Esophagus squamous epithelium (tissue), 5 donors: ENCODE measurements at regions not wholly inside any gene's neighbourhood (a gene's known extent, or its start where the extent isn't known, plus 50 kb on each side); places are given as distances from the start of the nearest gene placed in this dataset.

Source experiments
- DNase-seq: peaks from one replicate; lab custom pipeline; 2025; lab: John Stamatoyannopoulos, UW
- H3K27ac ChIP-seq, 4 donors: fragments of 200-600 bp; sonication (generic); one replicate each; pipeline ENCODE4 v1.5.1; 2016 to 2019; ENCODE audit warnings: mild to moderate bottlenecking in 1 of 4
- H3K27me3 ChIP-seq, 4 donors: fragments of 200-600 bp; sonication (generic); 1 replicate in 3 of 4; 2 replicates in 1 of 4; pipeline versions ENCODE4 v1.5.1 to v1.6.0; 2017 to 2021; ENCODE audit warnings: antibody characterized with exemption in 1 of 4
- H3K36me3 ChIP-seq, 3 donors: fragments of 200-600 bp; sonication (generic); one replicate each; pipeline ENCODE4 v1.5.1; 2016 to 2019
- H3K4me1 ChIP-seq, 3 donors: fragments of 200-600 bp; sonication (generic); one replicate each; pipeline ENCODE4 v1.5.1; 2017 to 2019
- H3K4me3 ChIP-seq, 4 donors: fragments of 200-600 bp; sonication (generic); 1 replicate in 3 of 4; 2 replicates in 1 of 4; pipeline ENCODE4 v1.5.1; 2016 to 2019; ENCODE audit warnings: mild to moderate bottlenecking in 2 of 4, moderate library complexity in 1 of 4
- H3K9me3 ChIP-seq, 3 donors: fragments of 200-600 bp; sonication (generic); one replicate each; pipeline ENCODE4 v1.5.1; 2016 to 2019
- POLR2A ChIP-seq, 4 donors: fragments of 450-650 bp; IDR thresholded peaks; one replicate each; pipeline ENCODE4 v1.6.1; 2017; ENCODE audit warnings: antibody characterized with exemption in 4 of 4, mild to moderate bottlenecking in 4 of 4, moderate library complexity in 3 of 4
- WGBS, 2 donors: methylation state at CpG; one replicate each; pipeline ENCODE4 v1.1.5; 2018; 5-methylcytosine and 5-hydroxymethylcytosine counted together
- intact Hi-C: fragments of 100-400 bp; cut with DNase I; formaldehyde crosslinking; loops from one replicate; pipeline ENCODE4 v1.15.0; 2022
- TF ChIP-seq, protein P1 (sequence below), 6 experiments: fragments of 450-650 bp in 4 of 6; fragments of 200-600 bp in 2 of 6; sonication (generic) in 2 of 6; IDR thresholded peaks; one replicate each; pipeline ENCODE4 v1.5.1; 2016 to 2019; ENCODE audit warnings: antibody characterized with exemption in 6 of 6, mild to moderate bottlenecking in 4 of 6, moderate library complexity in 4 of 6
- donor health status: DM: yes; HTN: yes; CAD: no.

DNA sequence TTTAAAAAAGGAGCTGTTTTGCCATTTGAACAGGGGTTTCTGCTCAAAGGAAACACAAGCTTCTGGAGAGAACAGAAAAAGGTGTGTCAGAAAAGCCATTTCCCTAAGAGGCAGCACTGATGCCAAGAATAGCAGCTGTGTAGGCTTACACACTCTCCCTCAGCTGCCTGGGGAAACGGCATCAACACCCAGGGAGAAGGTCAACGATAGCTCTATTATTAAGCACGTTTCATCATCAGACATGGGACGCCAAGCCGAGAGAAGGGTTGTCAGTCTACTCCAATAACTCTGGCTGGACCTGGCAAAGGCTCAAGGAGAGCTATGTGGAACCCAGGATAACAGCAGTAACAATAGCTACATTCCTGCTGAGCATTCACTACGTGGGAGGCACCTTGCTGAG, 314.2 kb downstream of the CDK5RAP2 start:
- Histone ChIP-seq H3K27me3 (no peaks in the 10 kb centered on the region), H3K4me1 (no peaks in the 10 kb centered on the region)
- DNase-seq = no peak

DNA sequence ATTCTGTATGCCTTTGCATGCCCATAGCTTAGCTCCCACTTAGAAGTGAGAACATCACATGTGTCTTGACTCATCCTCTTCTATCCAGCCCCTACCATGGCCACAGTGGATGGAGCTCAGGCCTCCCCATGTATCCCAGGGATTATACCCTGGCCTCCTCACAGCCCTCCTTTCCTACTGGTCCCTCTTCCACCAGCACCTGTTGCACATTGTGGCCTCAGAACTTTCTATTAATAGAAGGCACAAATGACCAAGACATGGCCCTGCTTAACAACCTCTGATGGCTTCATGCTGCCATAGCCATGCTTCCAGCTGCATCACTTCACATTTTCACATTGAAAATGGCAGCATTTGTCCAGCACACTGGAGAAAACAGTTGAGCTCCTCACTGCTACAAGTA, 315.4 kb downstream of the CDK5RAP2 start:
- Histone ChIP-seq H3K9me3 (no peaks in the 10 kb centered on the region), H3K27ac (no peak overlapping the region), H3K27me3 (no peaks in the 10 kb centered on the region), H3K36me3 (no peaks in the 10 kb centered on the region), H3K4me3 (no peak overlapping the region), H3K4me1 (no peaks in the 10 kb centered on the region)
- DNase-seq = no peak
- TF ChIP-seq POLR2A (IDR thresholded peaks at IDR 0.05) = no peak
- TF ChIP-seq, protein P1, sequence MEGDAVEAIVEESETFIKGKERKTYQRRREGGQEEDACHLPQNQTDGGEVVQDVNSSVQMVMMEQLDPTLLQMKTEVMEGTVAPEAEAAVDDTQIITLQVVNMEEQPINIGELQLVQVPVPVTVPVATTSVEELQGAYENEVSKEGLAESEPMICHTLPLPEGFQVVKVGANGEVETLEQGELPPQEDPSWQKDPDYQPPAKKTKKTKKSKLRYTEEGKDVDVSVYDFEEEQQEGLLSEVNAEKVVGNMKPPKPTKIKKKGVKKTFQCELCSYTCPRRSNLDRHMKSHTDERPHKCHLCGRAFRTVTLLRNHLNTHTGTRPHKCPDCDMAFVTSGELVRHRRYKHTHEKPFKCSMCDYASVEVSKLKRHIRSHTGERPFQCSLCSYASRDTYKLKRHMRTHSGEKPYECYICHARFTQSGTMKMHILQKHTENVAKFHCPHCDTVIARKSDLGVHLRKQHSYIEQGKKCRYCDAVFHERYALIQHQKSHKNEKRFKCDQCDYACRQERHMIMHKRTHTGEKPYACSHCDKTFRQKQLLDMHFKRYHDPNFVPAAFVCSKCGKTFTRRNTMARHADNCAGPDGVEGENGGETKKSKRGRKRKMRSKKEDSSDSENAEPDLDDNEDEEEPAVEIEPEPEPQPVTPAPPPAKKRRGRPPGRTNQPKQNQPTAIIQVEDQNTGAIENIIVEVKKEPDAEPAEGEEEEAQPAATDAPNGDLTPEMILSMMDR (IDR thresholded peaks at IDR 0.05) = no peak
- intact Hi-C loops = no loop called here

More for the DNA sequence above, 314.2 kb downstream of the CDK5RAP2 start:
- no peak overlapping the region for H3K27ac ChIP-seq
- 54 to 60% methylated on average over 6 of the region's 6 CpGs for WGBS, 2 donors
- TF ChIP-seq, protein P1 (IDR thresholded peaks at IDR 0.05) = no peak
- TF ChIP-seq POLR2A (IDR thresholded peaks at IDR 0.05) = no peak
- H3K9me3 ChIP-seq = no peaks in the 10 kb centered on the region
- no peak overlapping the region for H3K4me3 ChIP-seq
- H3K36me3 ChIP-seq = no peaks in the 10 kb centered on the region
- intact Hi-C loops = no loop called here

DNA sequence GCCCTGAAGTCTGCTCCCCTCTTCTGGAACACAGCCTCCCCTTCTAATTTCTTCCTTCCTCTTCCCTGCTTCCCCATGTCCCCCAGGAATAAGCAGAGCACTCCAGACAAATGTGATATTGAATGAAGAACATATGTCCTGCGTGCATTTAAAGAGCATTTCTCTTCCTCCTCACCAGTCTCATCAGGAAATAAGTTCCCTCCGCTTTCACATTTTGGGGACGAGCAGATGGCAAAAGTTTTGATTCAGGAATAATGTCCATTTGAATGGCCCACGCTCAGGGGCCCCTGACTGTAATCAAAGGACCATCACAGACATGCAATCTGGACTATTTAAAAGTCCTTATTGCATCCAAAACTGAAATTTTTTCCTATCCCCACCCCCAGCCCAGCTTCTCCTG, 316.1 kb downstream of the CDK5RAP2 start:
- DNase-seq = no peak
- Histone ChIP-seq H3K4me3 (no peak overlapping the region), H3K27ac (no peak overlapping the region), H3K36me3 (no peaks in the 10 kb centered on the region), H3K27me3 (no peaks in the 10 kb centered on the region), H3K4me1 (no peaks in the 10 kb centered on the region), H3K9me3 (no peaks in the 10 kb centered on the region)
- TF ChIP-seq, protein P1 (IDR thresholded peaks at IDR 0.05) = no peak
- TF ChIP-seq POLR2A (IDR thresholded peaks at IDR 0.05) = no peak
- intact Hi-C loops = no loop called here
- WGBS, 2 donors = 55 to 72% methylated on average over 4 of the region's 4 CpGs

DNA sequence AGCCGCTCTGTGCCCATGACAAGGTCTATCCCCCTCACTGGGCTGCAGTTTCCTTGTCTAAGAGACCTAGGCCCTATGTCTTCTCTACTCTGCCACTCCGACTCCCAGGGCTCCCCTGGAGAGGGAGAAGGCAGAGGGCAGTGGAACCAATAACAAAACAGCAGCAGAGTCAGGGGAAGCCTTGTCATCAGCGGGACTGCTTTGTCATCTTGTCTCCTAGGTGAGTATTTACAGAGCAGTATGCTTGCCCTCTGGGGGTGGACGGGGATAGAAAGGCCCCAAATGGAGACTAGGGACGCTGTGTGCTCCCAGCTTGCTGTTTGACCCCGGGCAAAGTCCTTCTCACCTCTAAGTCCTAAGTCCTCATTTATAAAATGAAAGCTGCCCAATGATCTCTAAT, 318.5 kb downstream of the CDK5RAP2 start:
- Histone ChIP-seq H3K4me3 (no peak overlapping the region), H3K4me1 (no peaks in the 10 kb centered on the region), H3K9me3 (no peaks in the 10 kb centered on the region), H3K36me3 (no peaks in the 10 kb centered on the region), H3K27me3 (no peaks in the 10 kb centered on the region), H3K27ac (no peak overlapping the region)
- intact Hi-C loops = no loop called here
- TF ChIP-seq POLR2A (IDR thresholded peaks at IDR 0.05) = no peak
- TF ChIP-seq, protein P1 (IDR thresholded peaks at IDR 0.05) = no peak
- no peak for DNase-seq
- 73 to 80% methylated on average over 5 to 6 of the region's 6 CpGs for WGBS, 2 donors

DNA sequence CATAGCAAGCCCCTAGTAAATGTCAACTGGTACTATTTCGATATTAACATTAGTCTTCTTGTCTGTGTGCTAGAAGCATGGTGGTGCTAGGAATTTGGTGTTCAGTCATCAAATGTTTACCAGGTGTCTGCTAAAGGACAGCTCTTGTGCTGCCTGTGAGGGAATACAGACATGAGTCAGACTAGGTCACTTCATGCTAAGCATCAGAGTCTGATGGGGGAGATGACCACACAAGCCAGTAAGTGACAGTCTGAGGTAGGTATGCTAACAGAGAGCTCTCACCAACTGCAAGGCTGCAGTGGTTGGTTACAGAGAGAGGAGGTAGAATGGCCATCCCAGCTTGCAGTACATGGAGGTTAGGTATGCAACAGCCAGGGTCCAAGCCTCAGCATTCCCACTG, 320.9 kb downstream of the CDK5RAP2 start:
- intact Hi-C loops = no loop called here
- TF ChIP-seq, protein P1 (IDR thresholded peaks at IDR 0.05) = no peak
- TF ChIP-seq POLR2A (IDR thresholded peaks at IDR 0.05) = no peak
- no peak for DNase-seq
- Histone ChIP-seq H3K27me3 (no peaks in the 10 kb centered on the region), H3K4me3 (no peak overlapping the region), H3K4me1 (no peaks in the 10 kb centered on the region), H3K36me3 (no peaks in the 10 kb centered on the region), H3K27ac (no peak overlapping the region), H3K9me3 (no peaks in the 10 kb centered on the region)
- 71 to 100% methylated on average over 1 of the region's 1 CpG for WGBS, 2 donors
